Suprapubic skin (tissue), 3 donors: ENCODE measurements at regions not wholly inside any gene's neighbourhood (a gene's known extent, or its start where the extent isn't known, plus 50 kb on each side); places are given as distances from the start of the nearest gene placed in this dataset.

Experiments
- POLR2A ChIP-seq, 2 donors: fragments of 450-650 bp; IDR thresholded peaks; one replicate each; pipeline ENCODE4 v1.6.1; 2017; ENCODE audit warnings: antibody characterized with exemption in 2 of 2, mild to moderate bottlenecking in 2 of 2, moderate library complexity in 2 of 2
- TF ChIP-seq, protein P1 (sequence below), 2 donors: fragments of 200-600 bp in 1 of 2; fragments of 450-650 bp in 1 of 2; sonication (generic) in 1 of 2; IDR thresholded peaks; one replicate each; pipeline ENCODE4 v1.5.1; 2016 to 2019; ENCODE audit warnings: antibody characterized with exemption in 2 of 2, mild to moderate bottlenecking in 1 of 2, moderate library complexity in 1 of 2

DNA sequence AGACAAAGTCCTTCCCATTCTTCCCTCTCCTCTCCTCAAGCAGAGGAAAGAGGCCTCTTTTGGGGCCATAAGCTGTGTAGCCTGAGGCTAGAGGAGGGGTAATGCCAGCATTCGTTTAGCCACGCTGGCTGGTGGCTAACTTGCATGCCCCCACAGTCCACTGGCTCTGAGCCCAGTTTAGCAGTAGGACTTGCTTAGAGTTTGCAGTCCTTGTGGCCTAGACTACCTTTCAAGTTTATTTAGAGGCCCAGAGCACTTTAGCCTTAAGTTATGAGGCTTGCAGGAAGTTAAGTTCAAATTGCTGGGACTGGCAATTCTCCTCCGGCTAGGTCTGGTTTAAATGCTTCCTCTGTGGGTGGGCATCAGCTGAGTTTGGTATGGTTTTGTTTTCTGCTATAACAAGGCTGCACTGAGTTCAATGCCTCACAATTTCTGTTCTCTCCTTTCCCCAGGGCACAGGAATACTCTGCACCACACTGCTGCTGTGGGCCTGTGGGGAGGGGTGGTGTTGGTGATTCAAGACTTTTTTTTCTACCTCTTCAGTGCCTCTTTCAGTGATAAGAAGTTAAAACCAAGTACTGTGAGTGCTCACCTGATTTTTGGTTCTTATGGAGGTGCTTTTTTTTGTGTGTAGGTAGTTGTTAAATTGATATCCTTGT lies 281.0 kb upstream of the C11orf87 start:
- TF ChIP-seq, protein P1, sequence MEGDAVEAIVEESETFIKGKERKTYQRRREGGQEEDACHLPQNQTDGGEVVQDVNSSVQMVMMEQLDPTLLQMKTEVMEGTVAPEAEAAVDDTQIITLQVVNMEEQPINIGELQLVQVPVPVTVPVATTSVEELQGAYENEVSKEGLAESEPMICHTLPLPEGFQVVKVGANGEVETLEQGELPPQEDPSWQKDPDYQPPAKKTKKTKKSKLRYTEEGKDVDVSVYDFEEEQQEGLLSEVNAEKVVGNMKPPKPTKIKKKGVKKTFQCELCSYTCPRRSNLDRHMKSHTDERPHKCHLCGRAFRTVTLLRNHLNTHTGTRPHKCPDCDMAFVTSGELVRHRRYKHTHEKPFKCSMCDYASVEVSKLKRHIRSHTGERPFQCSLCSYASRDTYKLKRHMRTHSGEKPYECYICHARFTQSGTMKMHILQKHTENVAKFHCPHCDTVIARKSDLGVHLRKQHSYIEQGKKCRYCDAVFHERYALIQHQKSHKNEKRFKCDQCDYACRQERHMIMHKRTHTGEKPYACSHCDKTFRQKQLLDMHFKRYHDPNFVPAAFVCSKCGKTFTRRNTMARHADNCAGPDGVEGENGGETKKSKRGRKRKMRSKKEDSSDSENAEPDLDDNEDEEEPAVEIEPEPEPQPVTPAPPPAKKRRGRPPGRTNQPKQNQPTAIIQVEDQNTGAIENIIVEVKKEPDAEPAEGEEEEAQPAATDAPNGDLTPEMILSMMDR (IDR thresholded peaks at IDR 0.05), result no peak
- no peak for TF ChIP-seq POLR2A (IDR thresholded peaks at IDR 0.05)
